ENCODE measurements at regions not wholly inside any gene's neighbourhood (a gene's known extent, or its start where the extent isn't known, plus 50 kb on each side); places are given as distances from the start of the nearest gene placed in this dataset.

DNA sequence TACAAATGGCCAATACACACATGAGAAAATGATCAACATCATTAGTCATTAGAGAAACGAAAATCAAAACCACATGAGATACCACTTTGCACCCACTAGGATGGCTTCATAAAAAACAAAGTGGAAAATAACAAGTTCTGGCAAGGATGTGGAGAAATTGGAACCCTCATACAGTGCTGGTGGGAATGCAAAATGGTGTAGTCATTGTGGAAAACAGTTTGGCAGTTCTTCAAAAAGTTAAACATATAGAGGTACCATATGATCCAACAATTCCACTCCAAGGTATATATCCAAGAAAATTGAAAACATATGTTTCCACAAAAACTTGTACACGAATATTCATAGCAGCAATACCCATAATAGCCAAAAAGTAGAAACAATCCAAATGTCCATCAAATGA, 231.6 kb upstream of the CSF3R start:
- no peak for TF ChIP-seq CTCF (IDR thresholded peaks at IDR 0.05; ENCODE audit: low read depth, low read length, missing input control)
- no peak for TF ChIP-seq SP1 (IDR thresholded peaks at IDR 0.05)
- TF ChIP-seq, protein P1, sequence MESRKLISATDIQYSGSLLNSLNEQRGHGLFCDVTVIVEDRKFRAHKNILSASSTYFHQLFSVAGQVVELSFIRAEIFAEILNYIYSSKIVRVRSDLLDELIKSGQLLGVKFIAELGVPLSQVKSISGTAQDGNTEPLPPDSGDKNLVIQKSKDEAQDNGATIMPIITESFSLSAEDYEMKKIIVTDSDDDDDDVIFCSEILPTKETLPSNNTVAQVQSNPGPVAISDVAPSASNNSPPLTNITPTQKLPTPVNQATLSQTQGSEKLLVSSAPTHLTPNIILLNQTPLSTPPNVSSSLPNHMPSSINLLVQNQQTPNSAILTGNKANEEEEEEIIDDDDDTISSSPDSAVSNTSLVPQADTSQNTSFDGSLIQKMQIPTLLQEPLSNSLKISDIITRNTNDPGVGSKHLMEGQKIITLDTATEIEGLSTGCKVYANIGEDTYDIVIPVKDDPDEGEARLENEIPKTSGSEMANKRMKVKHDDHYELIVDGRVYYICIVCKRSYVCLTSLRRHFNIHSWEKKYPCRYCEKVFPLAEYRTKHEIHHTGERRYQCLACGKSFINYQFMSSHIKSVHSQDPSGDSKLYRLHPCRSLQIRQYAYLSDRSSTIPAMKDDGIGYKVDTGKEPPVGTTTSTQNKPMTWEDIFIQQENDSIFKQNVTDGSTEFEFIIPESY (IDR thresholded peaks at IDR 0.05) = no peak
- TF ChIP-seq HNF4G (IDR thresholded peaks at IDR 0.05) = no peak
- TF ChIP-seq REST (IDR thresholded peaks at IDR 0.05) = no peak
- no peak for TF ChIP-seq EGR1 (IDR thresholded peaks at IDR 0.05; ENCODE audit: low read depth in 2 of 2)
- TF ChIP-seq ATF3 (IDR thresholded peaks at IDR 0.05) = no peak
- TF ChIP-seq MAX (IDR thresholded peaks at IDR 0.05) = no peak
- TF ChIP-seq NR2F2 (IDR thresholded peaks at IDR 0.05) = no peak
- no peak for TF ChIP-seq RAD21 (IDR thresholded peaks at IDR 0.05)
- TF ChIP-seq TAF1 (conservative IDR thresholded peaks at IDR 0.05) = no peak
- no peak for TF ChIP-seq JUND (IDR thresholded peaks at IDR 0.05)
- TF ChIP-seq GABPA (IDR thresholded peaks at IDR 0.05 in 1 of 2, conservative IDR thresholded peaks at IDR 0.05 in 1 of 2) = no peak
- no peak for TF ChIP-seq FOXA2 (IDR thresholded peaks at IDR 0.05)

All from liver (tissue), 3 donors.